Upper lobe of left lung (tissue), 4 donors: ENCODE measurements at regions not wholly inside any gene's neighbourhood (a gene's known extent, or its start where the extent isn't known, plus 50 kb on each side); places are given as distances from the start of the nearest gene placed in this dataset.

ENCODE experiments used
- CTCF ChIP-seq, 6 experiments: fragments of 450-650 bp in 4 of 6; fragments of 200-600 bp in 2 of 6; sonication (generic) in 2 of 6; IDR thresholded peaks; one replicate each; pipeline ENCODE4 v1.5.1; 2016 to 2019; ENCODE audit warnings: antibody characterized with exemption in 6 of 6
- EP300 ChIP-seq, 4 donors: sonication (generic); formaldehyde crosslinking; IDR thresholded peaks; one replicate each; pipeline ENCODE4 v1.5.1; 2017; ENCODE audit warnings: antibody characterized with exemption in 4 of 4, control low read depth in 2 of 4
- POLR2A ChIP-seq, 4 donors: fragments of 450-650 bp; IDR thresholded peaks; one replicate each; pipeline ENCODE4 v1.5.1; 2016 to 2017; ENCODE audit warnings: antibody characterized with exemption in 4 of 4, mild to moderate bottlenecking in 2 of 4
- POLR2AphosphoS5 ChIP-seq, 2 donors: sonication (generic); formaldehyde crosslinking; IDR thresholded peaks; one replicate each; pipeline ENCODE4 v1.5.1; 2017; ENCODE audit warnings: antibody characterized with exemption in 2 of 2

- no peak for TF ChIP-seq EP300 (IDR thresholded peaks at IDR 0.05)
- TF ChIP-seq CTCF (IDR thresholded peaks at IDR 0.05): no peak
- no peak for TF ChIP-seq POLR2A (IDR thresholded peaks at IDR 0.05)
- TF ChIP-seq POLR2AphosphoS5 (IDR thresholded peaks at IDR 0.05): no peak
Measured at GRCh38 chr1:70891051-70891843, 156.4 kb downstream of the PTGER3 start.
